GM12873 (cell line): ENCODE measurements at regions not wholly inside any gene's neighbourhood (a gene's known extent, or its start where the extent isn't known, plus 50 kb on each side); places are given as distances from the start of the nearest gene placed in this dataset.

Experiments
- CTCF ChIP-seq: IDR thresholded peaks from 2 replicates; pipeline ENCODE4 v1.5.1; 2012; ENCODE audit warnings: low read depth, mild to moderate bottlenecking, moderate library complexity, low read length, control low read depth; ENCODE audit not compliant: insufficient read depth; ENCODE audit errors: missing control alignments

GRCh38 chr1:36717431-36717830 is 234.7 kb upstream of the CSF3R start:
- TF ChIP-seq CTCF: no peak

GRCh38 chr1:36715797-36716196 is 233.1 kb upstream of the CSF3R start:
- TF ChIP-seq CTCF: no peak

- TF ChIP-seq CTCF: no peak
Measured at GRCh38 chr1:36714301-36714700, 231.6 kb upstream of the CSF3R start.

GRCh38 chr1:36711480-36711879 is 228.8 kb upstream of the CSF3R start:
- TF ChIP-seq CTCF: no peak

- no peak for TF ChIP-seq CTCF
Measured at GRCh38 chr1:36710951-36711350, 228.2 kb upstream of the CSF3R start.

GRCh38 chr1:36709869-36710481 is 227.3 kb upstream of the CSF3R start:
- TF ChIP-seq CTCF: no peak

- TF ChIP-seq CTCF: no peak
Measured at GRCh38 chr1:36708587-36708986, 225.9 kb upstream of the CSF3R start.
